Esophagus squamous epithelium (tissue), 5 donors: ENCODE measurements at regions not wholly inside any gene's neighbourhood (a gene's known extent, or its start where the extent isn't known, plus 50 kb on each side); places are given as distances from the start of the nearest gene placed in this dataset.

Experiments
- DNase-seq: peaks from one replicate; lab custom pipeline; 2025; lab: John Stamatoyannopoulos, UW
- H3K27ac ChIP-seq, 4 donors: fragments of 200-600 bp; sonication (generic); one replicate each; pipeline ENCODE4 v1.5.1; 2016 to 2019; ENCODE audit warnings: mild to moderate bottlenecking in 1 of 4
- H3K27me3 ChIP-seq, 4 donors: fragments of 200-600 bp; sonication (generic); 1 replicate in 3 of 4; 2 replicates in 1 of 4; pipeline versions ENCODE4 v1.5.1 to v1.6.0; 2017 to 2021; ENCODE audit warnings: antibody characterized with exemption in 1 of 4
- H3K36me3 ChIP-seq, 3 donors: fragments of 200-600 bp; sonication (generic); one replicate each; pipeline ENCODE4 v1.5.1; 2016 to 2019
- H3K4me1 ChIP-seq, 3 donors: fragments of 200-600 bp; sonication (generic); one replicate each; pipeline ENCODE4 v1.5.1; 2017 to 2019
- H3K4me3 ChIP-seq, 4 donors: fragments of 200-600 bp; sonication (generic); 1 replicate in 3 of 4; 2 replicates in 1 of 4; pipeline ENCODE4 v1.5.1; 2016 to 2019; ENCODE audit warnings: mild to moderate bottlenecking in 2 of 4, moderate library complexity in 1 of 4
- H3K9me3 ChIP-seq, 3 donors: fragments of 200-600 bp; sonication (generic); one replicate each; pipeline ENCODE4 v1.5.1; 2016 to 2019
- CTCF ChIP-seq, 6 experiments: fragments of 450-650 bp in 4 of 6; fragments of 200-600 bp in 2 of 6; sonication (generic) in 2 of 6; IDR thresholded peaks; one replicate each; pipeline ENCODE4 v1.5.1; 2016 to 2019; ENCODE audit warnings: antibody characterized with exemption in 6 of 6, mild to moderate bottlenecking in 4 of 6, moderate library complexity in 4 of 6
- POLR2A ChIP-seq, 4 donors: fragments of 450-650 bp; IDR thresholded peaks; one replicate each; pipeline ENCODE4 v1.6.1; 2017; ENCODE audit warnings: antibody characterized with exemption in 4 of 4, mild to moderate bottlenecking in 4 of 4, moderate library complexity in 3 of 4
- WGBS, 2 donors: methylation state at CpG; one replicate each; pipeline ENCODE4 v1.1.5; 2018; 5-methylcytosine and 5-hydroxymethylcytosine counted together
- intact Hi-C: fragments of 100-400 bp; cut with DNase I; formaldehyde crosslinking; loops from one replicate; pipeline ENCODE4 v1.15.0; 2022
- small RNA-seq, 4 donors: library from RNA; depleted of rRNA; stranded (forward); fragments of <200 nt; gene quantifications; one replicate each; pipeline ENCODE3, GENCODE V24; 2016
- donor health status: DM: yes; HTN: yes; CAD: no.

- no peak for DNase-seq
- Histone ChIP-seq H3K9me3 (peaks cover 0 to 8% (median 0%) of the 10 kb centered on the region in 3 donors), H3K27ac (no peak overlapping the region), H3K4me3 (no peak overlapping the region), H3K4me1 (no peaks in the 10 kb centered on the region), H3K36me3 (no peaks in the 10 kb centered on the region), H3K27me3 (no peaks in the 10 kb centered on the region)
- TF ChIP-seq CTCF (IDR thresholded peaks at IDR 0.05) = no peak
- TF ChIP-seq POLR2A (IDR thresholded peaks at IDR 0.05) = no peak
- intact Hi-C loops = no loop called here
Observed at GRCh38 chr3:86152620-86153019, 838.3 kb downstream of the VGLL3 start.

- H3K4me1 ChIP-seq = no peaks in the 10 kb centered on the region
- H3K4me3 ChIP-seq = no peak overlapping the region
- no peak for DNase-seq
- H3K36me3 ChIP-seq = no peaks in the 10 kb centered on the region
- no peaks in the 10 kb centered on the region for H3K27me3 ChIP-seq
- intact Hi-C loops = no loop called here
- no peaks in the 10 kb centered on the region for H3K9me3 ChIP-seq
- no peak overlapping the region for H3K27ac ChIP-seq
- TF ChIP-seq CTCF (IDR thresholded peaks at IDR 0.05) (no peak), POLR2A (IDR thresholded peaks at IDR 0.05) (no peak)
Observed at GRCh38 chr3:86149054-86149453, 841.9 kb downstream of the VGLL3 start.

GRCh38 chr3:86147119-86147518 lies 843.8 kb downstream of the VGLL3 start:
- 64 to 72% methylated on average over 5 of the region's 5 CpGs for WGBS, 2 donors
- no peaks in the 10 kb centered on the region for H3K27me3 ChIP-seq
- H3K9me3 ChIP-seq = no peaks in the 10 kb centered on the region
- intact Hi-C loops = no loop called here
- no peaks in the 10 kb centered on the region for H3K36me3 ChIP-seq
- no peak for TF ChIP-seq POLR2A (IDR thresholded peaks at IDR 0.05)
- TF ChIP-seq CTCF (IDR thresholded peaks at IDR 0.05) = no peak
- no peak overlapping the region for H3K4me3 ChIP-seq
- DNase-seq = no peak
- H3K4me1 ChIP-seq = no peaks in the 10 kb centered on the region
- no peak overlapping the region for H3K27ac ChIP-seq

GRCh38 chr3:86126552-86126951 lies 864.4 kb downstream of the VGLL3 start:
- TF ChIP-seq POLR2A (IDR thresholded peaks at IDR 0.05) = no peak
- TF ChIP-seq CTCF (IDR thresholded peaks at IDR 0.05) = no peak
- intact Hi-C loops = no loop called here
- no peaks in the 10 kb centered on the region for H3K27me3 ChIP-seq
- DNase-seq = no peak
- no peak overlapping the region for H3K4me3 ChIP-seq
- H3K4me1 ChIP-seq = no peaks in the 10 kb centered on the region
- WGBS, 2 donors = 60 to 61% methylated on average over 5 of the region's 5 CpGs
- peaks cover 0 to 19% (median 0%) of the 10 kb centered on the region in 3 donors for H3K9me3 ChIP-seq
- no peaks in the 10 kb centered on the region for H3K36me3 ChIP-seq
- no peak overlapping the region for H3K27ac ChIP-seq

Small RNAs in the stretch of these regions (small RNA-seq; reads per million reads assigned to genes)
- gene AC108706.1 (0 reads per million in 4 donors), gene RNU6-1129P (0 reads per million in 4 donors)
